ENCODE measurements at regions not wholly inside any gene's neighbourhood (a gene's known extent, or its start where the extent isn't known, plus 50 kb on each side); places are given as distances from the start of the nearest gene placed in this dataset.

DNA sequence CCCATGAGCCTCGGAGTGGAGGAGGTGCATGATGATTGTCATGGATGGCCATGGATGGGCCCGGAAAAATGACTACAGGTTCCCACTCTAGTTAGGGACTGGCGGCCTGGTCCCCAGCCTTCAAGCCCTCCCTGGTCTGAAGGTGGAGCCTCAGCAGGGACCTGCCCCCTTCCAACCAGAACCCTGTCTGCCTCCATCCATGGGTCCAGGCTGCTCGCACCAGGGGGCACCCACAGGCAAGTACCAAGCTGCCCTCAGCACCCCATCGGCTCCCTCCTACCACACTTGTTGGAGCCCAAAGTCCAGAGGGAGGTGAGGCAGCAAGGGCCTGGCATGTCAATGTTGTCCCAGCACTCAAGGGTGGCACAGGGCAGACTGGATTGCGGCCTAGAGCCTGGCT, 2468.6 kb downstream of the PCDH7 start:
- intact Hi-C loops (cut with micrococcal nuclease), result no loop called here
- DNase-seq, result no peak
- no peak for ATAC-seq

GRCh38 chr4:33189169-33189568, 2469.0 kb downstream of the PCDH7 start:
- ATAC-seq (no peak), DNase-seq (no peak)
- intact Hi-C loops (cut with micrococcal nuclease), result no loop called here

DNA sequence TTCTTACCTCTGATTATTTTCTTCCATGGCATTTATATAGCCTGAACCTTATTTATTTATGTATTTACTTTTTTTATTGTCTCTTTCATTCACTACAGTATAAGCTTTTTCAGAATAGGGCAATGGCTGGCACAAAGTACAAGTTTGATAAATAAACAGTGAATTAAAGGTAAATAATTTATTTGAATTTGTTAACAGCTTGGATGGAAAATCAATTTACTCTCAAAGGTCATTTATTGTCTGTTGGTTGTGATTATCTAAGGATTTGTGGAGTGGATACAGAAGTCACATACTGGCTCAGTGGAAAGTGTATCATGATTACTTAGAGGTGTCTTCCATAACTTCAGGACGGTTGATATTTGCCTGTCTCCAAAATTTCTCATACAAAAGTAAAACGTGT, 2472.9 kb downstream of the PCDH7 start:
- DNase-seq (no peak), ATAC-seq (no peak)
- intact Hi-C loops (cut with micrococcal nuclease), result no loop called here

DNA sequence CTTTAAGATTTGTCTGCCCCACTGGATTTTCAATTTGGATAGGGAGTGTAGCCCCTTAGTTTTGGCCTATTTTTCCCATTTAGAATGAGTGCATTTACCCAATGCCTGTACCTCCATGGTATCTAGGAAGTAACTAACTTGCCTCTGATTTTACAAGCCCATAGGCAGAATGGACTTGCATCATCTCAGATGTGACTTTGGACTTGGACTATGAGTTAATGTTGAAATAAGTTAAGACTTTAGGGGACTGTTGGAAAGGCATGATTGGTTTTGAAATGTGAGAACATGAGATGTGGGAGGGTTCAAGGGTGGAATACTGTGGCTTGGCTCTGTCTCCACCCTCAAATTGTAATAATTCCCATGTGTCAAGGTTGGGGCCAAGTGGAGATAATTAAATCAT, 2480.2 kb downstream of the PCDH7 start:
- ATAC-seq (no peak), DNase-seq (no peak)
- intact Hi-C loops (cut with micrococcal nuclease), result no loop called here

GRCh38 chr4:33218238-33218637, 2498.1 kb downstream of the PCDH7 start:
- DNase-seq, result no peak
- intact Hi-C loops (cut with micrococcal nuclease), result no loop called here
- no peak for ATAC-seq

DNA sequence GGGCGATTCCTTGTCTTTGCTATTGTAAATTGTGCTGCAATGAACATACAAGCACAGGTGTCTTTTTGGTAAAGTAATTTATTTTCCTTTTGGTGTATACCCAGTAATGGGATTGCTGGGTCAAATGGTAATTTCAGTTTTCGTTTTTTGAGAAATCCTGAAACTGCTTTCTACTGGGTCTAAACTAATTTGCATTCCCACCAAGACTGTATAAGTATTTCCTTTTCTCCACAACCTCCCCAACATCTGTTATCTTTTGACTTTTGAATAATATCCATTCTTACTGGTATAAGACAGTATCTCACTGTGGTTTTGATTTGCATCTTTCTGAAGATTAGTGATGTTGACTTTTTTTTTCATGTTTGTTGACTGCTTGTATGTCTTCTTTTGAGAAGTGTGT, 2506.0 kb downstream of the PCDH7 start:
- ATAC-seq, result no peak
- DNase-seq, result no peak
- intact Hi-C loops (cut with micrococcal nuclease), result no loop called here

DNA sequence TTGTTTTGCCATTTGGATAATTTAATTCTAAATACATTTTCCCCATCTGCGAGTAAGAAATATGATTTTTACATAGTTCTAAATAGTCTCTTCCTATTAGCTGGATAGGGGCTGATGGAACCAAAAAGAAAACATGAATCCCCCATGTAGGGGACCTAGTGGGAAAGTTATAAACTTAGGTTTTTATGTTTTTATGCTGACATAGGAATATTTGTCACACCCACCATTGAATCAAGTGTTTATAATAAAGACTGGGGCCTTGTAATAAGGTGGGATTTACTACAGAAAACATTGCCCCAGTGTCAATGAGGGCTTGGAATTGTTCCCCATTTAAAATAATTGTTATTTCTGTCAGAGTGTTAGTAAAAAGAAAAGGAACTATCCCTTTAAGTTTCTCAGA, 2506.6 kb downstream of the PCDH7 start:
- intact Hi-C loops (cut with micrococcal nuclease), result no loop called here
- ATAC-seq (no peak), DNase-seq (no peak)

GRCh38 chr4:33255094-33255493, 2534.9 kb downstream of the PCDH7 start:
- intact Hi-C loops (cut with micrococcal nuclease), result no loop called here
- DNase-seq (no peak), ATAC-seq (no peak)

GRCh38 chr4:33255507-33255906, 2535.3 kb downstream of the PCDH7 start:
- no peak for DNase-seq
- intact Hi-C loops (cut with micrococcal nuclease), result no loop called here
- ATAC-seq, result no peak

- no peak for DNase-seq
- intact Hi-C loops (cut with micrococcal nuclease), result no loop called here
- no peak for ATAC-seq
These were observed 2542.7 kb downstream of the PCDH7 start for GRCh38 chr4:33262824-33263223.

DNA sequence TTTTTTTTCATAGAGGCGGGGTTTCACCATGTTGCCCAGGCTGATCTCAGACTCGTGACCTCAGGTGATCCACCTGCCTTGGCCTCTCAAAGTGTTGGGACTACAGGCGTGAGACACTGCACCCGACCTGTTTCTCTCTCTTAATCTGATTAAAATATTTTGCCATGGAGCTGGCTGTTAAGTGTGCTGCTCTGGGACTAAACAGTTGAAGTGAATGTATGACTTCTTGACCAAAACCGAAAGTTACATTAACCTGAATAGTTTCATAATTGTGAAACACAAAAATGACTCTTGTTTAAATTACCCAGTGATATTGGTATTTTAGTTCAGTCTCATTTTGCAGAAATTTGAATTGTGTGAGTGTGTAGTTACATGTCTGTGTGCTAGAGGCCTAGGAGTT, 2548.6 kb downstream of the PCDH7 start:
- intact Hi-C loops (cut with micrococcal nuclease), result no loop called here
- DNase-seq, result no peak
- ATAC-seq, result no peak

DNA sequence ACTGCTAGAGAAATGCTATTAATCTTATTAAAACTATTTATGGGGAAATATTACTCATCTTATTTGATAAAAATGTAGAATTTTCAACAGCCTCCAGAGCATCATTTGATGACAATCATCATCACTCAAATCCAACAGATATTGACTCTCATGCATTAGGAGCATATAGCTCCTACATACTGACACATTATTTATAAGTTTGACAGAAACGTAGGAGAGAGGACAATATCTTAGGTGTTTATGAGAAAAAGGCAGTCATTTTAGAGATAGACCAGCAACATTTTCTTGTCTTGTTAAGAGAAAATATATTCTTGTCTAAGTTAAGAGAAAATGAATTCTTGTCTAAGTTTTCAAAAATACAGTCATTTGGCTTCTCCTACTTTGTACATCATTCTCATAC, 2550.2 kb downstream of the PCDH7 start:
- intact Hi-C loops (cut with micrococcal nuclease), result no loop called here
- no peak for ATAC-seq
- no peak for DNase-seq

DNA sequence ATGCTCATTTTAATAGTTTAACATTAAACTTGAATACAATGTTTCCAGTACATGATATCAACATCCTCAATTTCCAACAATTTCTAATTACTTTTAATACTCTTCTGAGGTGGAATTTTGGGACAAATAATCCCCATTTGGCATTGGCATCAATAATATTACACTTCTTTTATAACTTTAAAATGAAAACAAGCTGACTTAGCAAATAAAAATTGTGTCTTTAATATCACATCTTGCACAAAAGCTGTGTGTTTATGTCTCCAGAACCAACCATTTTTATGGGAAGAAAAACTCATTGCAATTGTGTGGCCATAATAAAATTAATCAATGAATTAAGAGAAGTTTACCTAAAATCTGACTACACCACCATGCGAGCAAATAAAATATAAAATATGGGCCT, 2552.6 kb downstream of the PCDH7 start:
- no peak for DNase-seq
- intact Hi-C loops (cut with micrococcal nuclease), result no loop called here
- ATAC-seq, result no peak

GRCh38 chr4:33283818-33284217, 2563.6 kb downstream of the PCDH7 start:
- intact Hi-C loops (cut with micrococcal nuclease), result no loop called here
- ATAC-seq, result no peak

GRCh38 chr4:33296876-33297455, 2576.8 kb downstream of the PCDH7 start:
- intact Hi-C loops (cut with micrococcal nuclease), result no loop called here
- no peak for DNase-seq

More at GRCh38 chr4:33283818-33284217, 2563.6 kb downstream of the PCDH7 start:
- no peak for DNase-seq

GRCh38 chr4:33302321-33302720, 2582.2 kb downstream of the PCDH7 start:
- DNase-seq (no peak), ATAC-seq (no peak)
- intact Hi-C loops (cut with micrococcal nuclease), result no loop called here

More at GRCh38 chr4:33296876-33297455, 2576.8 kb downstream of the PCDH7 start:
- no peak for ATAC-seq

GRCh38 chr4:33306131-33306530, 2586.0 kb downstream of the PCDH7 start:
- DNase-seq (no peak), ATAC-seq (no peak)
- intact Hi-C loops (cut with micrococcal nuclease), result no loop called here

GRCh38 chr4:33316033-33316432, 2595.9 kb downstream of the PCDH7 start:
- intact Hi-C loops (cut with micrococcal nuclease), result no loop called here
- ATAC-seq, result no peak
- no peak for DNase-seq

DNA sequence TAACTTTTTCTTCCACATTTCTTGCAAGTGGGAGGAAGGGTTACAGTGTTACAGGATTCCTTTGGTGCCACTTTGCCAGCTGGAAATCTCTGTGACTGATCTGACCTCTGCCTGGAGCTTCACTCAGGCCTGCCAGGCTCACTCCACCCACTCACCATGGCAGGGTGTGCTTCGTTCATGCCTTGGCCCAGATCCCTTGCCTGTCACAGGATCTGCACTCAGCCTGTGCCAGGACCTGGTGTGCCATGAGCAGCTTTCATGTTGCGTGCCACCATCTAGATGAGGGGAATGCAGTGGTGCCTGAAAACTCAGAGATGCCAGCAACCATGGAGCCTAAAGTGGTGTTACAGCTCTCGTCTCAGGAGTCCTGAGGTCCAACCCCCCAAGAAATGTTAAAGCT, 2596.4 kb downstream of the PCDH7 start:
- intact Hi-C loops (cut with micrococcal nuclease), result no loop called here
- ATAC-seq (no peak), DNase-seq (no peak)

- intact Hi-C loops (cut with micrococcal nuclease), result no loop called here
- no peak for DNase-seq
- no peak for ATAC-seq
These were observed 2603.2 kb downstream of the PCDH7 start for GRCh38 chr4:33323393-33323792.

GRCh38 chr4:33334416-33334815, 2614.2 kb downstream of the PCDH7 start:
- intact Hi-C loops (cut with micrococcal nuclease), result no loop called here
- ATAC-seq (no peak), DNase-seq (no peak)

GRCh38 chr4:33339762-33340161, 2619.6 kb downstream of the PCDH7 start:
- intact Hi-C loops (cut with micrococcal nuclease), result no loop called here
- no peak for ATAC-seq
- DNase-seq, result no peak

Measured in left ventricle myocardium superior (tissue), 1 donor.